ENCODE measurements at regions not wholly inside any gene's neighbourhood (a gene's known extent, or its start where the extent isn't known, plus 50 kb on each side); places are given as distances from the start of the nearest gene placed in this dataset.

DNA sequence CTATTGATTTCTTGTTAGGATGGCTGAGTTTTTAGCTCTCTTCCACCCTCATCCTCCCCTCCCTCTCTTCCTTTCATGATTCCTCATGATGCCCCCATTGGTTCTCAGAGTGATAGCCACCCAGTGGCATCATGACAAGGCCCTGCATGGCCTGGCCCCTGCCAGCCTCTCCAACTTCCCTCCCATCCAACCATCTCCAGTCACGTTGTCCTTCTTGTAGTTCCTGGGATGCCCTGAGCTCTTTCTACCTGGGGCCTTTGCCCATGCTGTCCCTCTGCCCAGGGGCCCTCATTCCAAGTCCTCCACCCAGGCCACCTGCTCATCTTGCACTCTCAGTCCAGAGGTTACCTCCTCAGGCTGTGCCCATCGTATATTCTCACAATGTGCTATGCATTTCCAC lies 247.5 kb downstream of the TFCP2L1 start:
- no peak overlapping the region for H3K4me3 Mint-ChIP-seq
- H3K27ac Mint-ChIP-seq: no peak overlapping the region
- ATAC-seq: peak; percentile 22 to 32
- no peak for DNase-seq (ENCODE audit: low spot score)
- H3K9me3 Mint-ChIP-seq: no peaks in the 10 kb centered on the region
- H3K4me1 Mint-ChIP-seq (ENCODE audit: low read depth in 2 of 2): no peaks in the 10 kb centered on the region
- no peaks in the 10 kb centered on the region for H3K36me3 Mint-ChIP-seq
- peaks cover 0 to 8% of the 10 kb centered on the region in 2 donors for H3K27me3 Mint-ChIP-seq

DNA sequence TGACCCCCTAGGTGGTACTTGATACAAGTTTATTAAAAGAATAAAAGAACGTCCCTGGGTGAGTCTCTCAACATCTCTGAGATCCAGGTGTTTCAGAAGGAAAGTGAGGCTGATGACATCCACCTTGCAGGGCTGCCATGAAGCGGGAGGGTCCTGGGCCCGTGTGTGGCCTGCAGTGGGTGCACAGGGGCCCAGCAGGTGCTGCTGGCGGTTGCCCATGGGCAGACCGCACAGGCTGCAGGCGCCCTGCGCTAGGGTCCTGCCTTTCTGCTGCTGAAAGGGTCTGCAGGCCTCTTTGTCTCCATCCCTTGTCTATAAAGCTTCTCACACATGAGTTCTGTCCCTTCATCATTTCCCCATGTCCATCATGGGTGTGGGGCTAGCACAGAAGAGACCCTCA lies 247.0 kb downstream of the TFCP2L1 start:
- H3K36me3 Mint-ChIP-seq: no peaks in the 10 kb centered on the region
- no peaks in the 10 kb centered on the region for H3K4me1 Mint-ChIP-seq (ENCODE audit: low read depth in 2 of 2)
- H3K4me3 Mint-ChIP-seq: no peak overlapping the region
- ATAC-seq (peak; percentile 2 to 14), DNase-seq (ENCODE audit: low spot score) (no peak)
- no peaks in the 10 kb centered on the region for H3K9me3 Mint-ChIP-seq
- peaks cover 0 to 8% of the 10 kb centered on the region in 2 donors for H3K27me3 Mint-ChIP-seq
- no peak overlapping the region for H3K27ac Mint-ChIP-seq

DNA sequence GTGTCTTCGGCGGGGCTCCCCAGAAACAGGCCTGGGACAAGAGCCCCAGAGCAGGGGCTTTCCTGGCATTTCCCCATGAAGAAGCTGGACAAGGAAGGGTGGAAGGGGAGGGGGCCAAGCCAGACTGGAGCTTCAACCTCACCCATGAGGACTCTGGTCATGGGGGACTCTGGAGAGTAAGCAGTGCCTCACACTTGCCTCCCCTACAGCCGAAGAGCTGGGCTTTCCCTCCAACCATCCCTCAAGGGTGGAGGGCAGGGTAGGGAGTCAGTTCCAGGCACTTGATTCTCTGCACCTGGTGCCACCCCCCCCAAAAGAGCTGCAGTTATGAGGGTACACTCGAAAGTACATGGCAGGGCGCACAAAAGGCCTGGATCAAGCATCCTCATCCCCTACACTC lies 246.6 kb downstream of the TFCP2L1 start:
- H3K27ac Mint-ChIP-seq: no peak overlapping the region
- no peaks in the 10 kb centered on the region for H3K4me1 Mint-ChIP-seq (ENCODE audit: low read depth in 2 of 2)
- no peaks in the 10 kb centered on the region for H3K36me3 Mint-ChIP-seq
- ATAC-seq (no peak), DNase-seq (ENCODE audit: low spot score) (no peak)
- H3K4me3 Mint-ChIP-seq: no peak overlapping the region
- H3K27me3 Mint-ChIP-seq: peaks cover 0 to 8% of the 10 kb centered on the region in 2 donors
- no peaks in the 10 kb centered on the region for H3K9me3 Mint-ChIP-seq

DNA sequence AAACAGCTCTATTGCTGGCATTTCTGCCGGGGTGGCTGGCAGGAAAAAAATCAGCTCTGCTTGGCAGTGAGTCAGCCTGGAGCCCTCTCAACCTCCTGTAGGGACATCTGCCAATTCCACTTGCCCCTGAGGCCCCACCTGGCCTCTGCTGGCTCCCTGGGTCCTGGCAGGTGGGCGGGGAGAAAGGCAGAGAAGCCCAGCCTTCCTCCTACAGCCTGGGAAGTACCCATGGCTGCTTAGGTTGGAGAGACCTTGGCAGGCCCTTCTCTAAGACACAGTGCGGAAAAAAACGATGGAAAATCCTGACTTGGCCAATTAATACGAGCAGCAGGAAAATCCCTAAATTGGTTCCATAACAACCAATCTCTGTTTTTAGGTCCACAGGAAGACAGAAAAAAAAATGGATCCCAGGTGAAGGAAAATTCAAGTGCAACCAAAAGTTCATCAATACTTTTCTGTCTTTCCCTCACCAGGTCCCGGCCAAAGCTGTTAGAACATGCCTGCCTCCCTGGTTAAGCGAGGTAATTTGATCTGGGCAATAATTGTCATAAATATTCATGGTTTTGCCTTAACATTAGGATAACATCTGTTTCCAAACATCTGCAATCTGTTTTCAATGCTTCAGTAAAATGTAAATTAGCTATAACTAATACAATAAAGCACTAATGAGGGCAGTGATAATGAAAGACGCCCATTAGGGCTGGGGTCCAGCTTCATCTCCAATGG lies 245.9 kb downstream of the TFCP2L1 start:
- peaks cover 0 to 8% of the 10 kb centered on the region in 2 donors for H3K27me3 Mint-ChIP-seq
- DNase-seq (ENCODE audit: low spot score) (no peak), ATAC-seq (no peak)
- H3K4me1 Mint-ChIP-seq (ENCODE audit: low read depth in 2 of 2): no peaks in the 10 kb centered on the region
- no peaks in the 10 kb centered on the region for H3K36me3 Mint-ChIP-seq
- H3K9me3 Mint-ChIP-seq: no peaks in the 10 kb centered on the region
- no peak overlapping the region for H3K4me3 Mint-ChIP-seq
- no peak overlapping the region for H3K27ac Mint-ChIP-seq

DNA sequence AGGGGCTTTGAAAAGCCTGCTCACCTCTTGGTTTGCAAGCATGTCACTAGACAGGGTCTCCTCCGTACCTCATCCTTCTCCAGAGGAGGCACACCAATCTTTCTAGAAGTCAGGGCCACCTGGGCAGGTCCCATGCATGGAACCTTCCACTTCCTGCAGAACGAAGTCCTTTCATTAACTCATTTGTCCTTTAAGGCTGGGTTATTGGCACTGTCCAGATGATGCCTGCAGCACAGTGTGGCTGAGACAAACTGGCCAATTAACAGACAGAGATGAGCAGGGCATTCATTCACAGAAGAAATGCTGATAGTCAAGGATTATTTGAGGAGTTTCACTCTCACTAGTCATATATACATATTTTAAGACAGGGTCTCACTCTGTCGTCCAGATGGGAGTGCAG lies 245.3 kb downstream of the TFCP2L1 start:
- DNase-seq (ENCODE audit: low spot score): no peak
- Mint-ChIP-seq H3K27ac (no peak overlapping the region), H3K4me1 (ENCODE audit: low read depth in 2 of 2) (no peaks in the 10 kb centered on the region), H3K36me3 (no peaks in the 10 kb centered on the region), H3K9me3 (no peaks in the 10 kb centered on the region), H3K4me3 (no peak overlapping the region), H3K27me3 (peaks cover 0 to 8% of the 10 kb centered on the region in 2 donors)
- no peak for ATAC-seq

DNA sequence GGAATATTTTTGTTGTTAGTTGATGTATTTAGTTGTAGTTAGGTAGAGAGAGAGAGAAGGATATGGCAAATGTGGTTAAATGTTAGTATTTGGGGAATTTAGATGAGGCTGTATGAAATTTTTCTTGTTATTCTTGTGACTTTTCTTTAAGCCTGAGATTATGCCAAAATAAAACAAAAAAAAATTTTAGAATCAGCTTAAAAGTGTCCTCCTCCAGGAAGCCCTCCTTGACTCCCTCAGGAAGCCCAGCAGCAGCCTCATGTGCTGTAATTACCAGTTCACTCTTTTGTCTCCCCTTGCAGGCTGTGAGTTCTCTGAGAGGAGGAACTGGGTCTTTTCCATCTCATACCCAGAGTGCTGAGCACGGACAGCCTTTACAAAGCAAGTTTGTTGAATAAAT lies 243.5 kb downstream of the TFCP2L1 start:
- DNase-seq (ENCODE audit: low spot score): no peak
- H3K4me3 Mint-ChIP-seq: no peak overlapping the region
- no peaks in the 10 kb centered on the region for H3K4me1 Mint-ChIP-seq (ENCODE audit: low read depth in 2 of 2)
- H3K27ac Mint-ChIP-seq: no peak overlapping the region
- H3K27me3 Mint-ChIP-seq: peaks cover 0 to 8% of the 10 kb centered on the region in 2 donors
- no peaks in the 10 kb centered on the region for H3K9me3 Mint-ChIP-seq
- no peak for ATAC-seq
- H3K36me3 Mint-ChIP-seq: no peaks in the 10 kb centered on the region

DNA sequence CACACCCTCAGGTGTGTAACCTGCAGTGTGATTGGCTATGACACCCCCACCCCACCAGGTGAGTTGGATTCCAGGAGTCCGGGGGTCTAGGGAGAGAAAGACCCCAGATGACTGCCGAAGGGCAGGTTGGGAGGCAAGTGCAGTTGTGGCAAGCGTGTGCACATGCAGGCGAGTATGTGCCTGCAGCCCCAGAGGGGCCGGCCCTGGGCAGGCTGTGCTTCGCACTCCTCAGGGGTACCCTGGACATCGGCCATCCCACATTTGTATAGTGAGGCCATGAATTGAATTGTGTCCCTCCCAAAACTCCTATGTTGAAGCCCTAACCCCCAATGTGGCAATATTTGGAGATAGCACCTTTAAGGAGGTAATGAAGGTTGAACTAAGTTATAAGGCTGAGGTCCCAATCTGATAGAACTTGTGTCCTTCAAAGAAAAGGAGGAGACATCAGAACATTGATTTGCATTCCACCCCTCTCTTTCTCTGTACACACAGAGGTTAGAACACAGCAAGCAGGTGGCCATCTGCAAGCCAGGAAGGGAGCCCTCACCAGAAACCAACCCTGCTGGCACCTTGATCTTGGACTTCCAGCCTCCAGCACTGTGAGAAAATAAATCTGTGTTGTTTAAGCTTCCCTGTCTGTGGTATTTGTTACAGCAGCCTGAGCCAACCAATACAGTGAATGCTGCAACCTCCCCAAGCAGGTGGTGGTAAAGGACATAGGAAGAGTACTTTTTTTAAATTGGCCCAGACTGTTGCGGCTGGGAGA lies 241.8 kb downstream of the TFCP2L1 start:
- H3K36me3 Mint-ChIP-seq: no peaks in the 10 kb centered on the region
- H3K4me3 Mint-ChIP-seq: no peak overlapping the region
- H3K4me1 Mint-ChIP-seq (ENCODE audit: low read depth in 2 of 2): no peaks in the 10 kb centered on the region
- no peak overlapping the region for H3K27ac Mint-ChIP-seq
- no peak for DNase-seq (ENCODE audit: low spot score)
- no peak for ATAC-seq
- no peaks in the 10 kb centered on the region for H3K9me3 Mint-ChIP-seq
- H3K27me3 Mint-ChIP-seq: no peaks in the 10 kb centered on the region

DNA sequence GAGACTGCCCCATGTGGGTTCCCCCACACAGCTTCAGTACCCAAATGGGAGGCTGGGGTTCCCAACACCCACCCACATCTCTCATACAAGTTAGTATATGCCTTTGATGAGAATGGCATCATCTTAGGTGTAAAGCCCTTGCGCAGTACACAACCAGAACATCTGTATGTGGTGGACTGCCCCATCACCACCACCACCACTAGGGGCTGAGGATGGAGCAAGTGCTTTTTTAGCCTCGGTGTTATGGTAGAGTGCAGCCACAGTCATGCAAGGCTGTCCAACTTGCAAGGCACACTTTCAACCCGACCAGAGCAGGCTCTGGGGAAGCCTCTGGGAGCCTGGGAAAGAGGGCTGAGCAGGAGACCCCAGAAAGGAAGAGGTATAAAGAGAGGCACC lies 241.2 kb downstream of the TFCP2L1 start:
- Mint-ChIP-seq H3K9me3 (no peaks in the 10 kb centered on the region), H3K4me1 (ENCODE audit: low read depth in 2 of 2) (no peaks in the 10 kb centered on the region), H3K27ac (no peak overlapping the region), H3K27me3 (no peaks in the 10 kb centered on the region), H3K4me3 (no peak overlapping the region), H3K36me3 (no peaks in the 10 kb centered on the region)
- ATAC-seq (no peak), DNase-seq (ENCODE audit: low spot score) (no peak)

DNA sequence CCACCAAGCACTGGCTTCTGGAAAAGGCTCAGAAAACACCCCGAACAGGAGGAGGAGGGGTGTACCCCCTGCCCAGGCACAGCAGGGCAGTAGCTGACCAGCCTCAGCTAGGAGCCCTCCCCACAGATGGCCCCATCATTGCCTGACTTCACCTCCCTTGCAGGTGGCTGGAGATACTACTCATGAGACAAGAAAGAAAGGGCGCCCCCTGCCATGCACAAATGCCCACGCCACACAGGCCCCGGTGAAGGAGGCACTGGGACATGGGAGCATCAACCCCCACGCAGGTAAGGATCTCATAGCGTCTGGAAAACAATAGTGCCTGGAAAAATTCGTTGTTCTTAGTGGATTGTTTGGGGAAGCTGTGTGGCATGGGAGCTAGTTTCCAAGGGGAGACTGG lies 240.6 kb downstream of the TFCP2L1 start:
- DNase-seq (ENCODE audit: low spot score) (no peak), ATAC-seq (no peak)
- Mint-ChIP-seq H3K9me3 (no peaks in the 10 kb centered on the region), H3K4me1 (ENCODE audit: low read depth in 2 of 2) (no peaks in the 10 kb centered on the region), H3K27ac (no peak overlapping the region), H3K4me3 (no peak overlapping the region), H3K27me3 (no peaks in the 10 kb centered on the region), H3K36me3 (no peaks in the 10 kb centered on the region)

DNA sequence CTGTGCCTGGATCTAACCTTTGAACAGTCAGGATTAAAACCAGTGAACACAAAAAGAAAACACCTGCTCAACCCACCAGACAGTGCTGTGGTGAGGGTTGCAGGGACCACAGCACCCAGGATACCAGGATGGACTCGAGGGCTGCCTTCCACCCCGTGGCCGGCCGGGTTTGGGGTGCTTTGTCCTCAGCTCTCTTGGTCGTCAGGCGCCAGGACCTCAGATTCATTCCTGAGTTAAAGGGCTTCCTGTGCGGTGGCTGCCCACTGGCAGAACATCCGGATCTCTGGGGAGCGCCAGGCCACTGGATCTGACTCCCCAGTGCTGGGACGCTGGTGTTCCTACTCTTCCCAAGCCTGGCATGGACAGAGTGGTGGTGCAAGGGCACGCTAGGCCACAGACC lies 239.8 kb downstream of the TFCP2L1 start:
- DNase-seq (ENCODE audit: low spot score): no peak
- no peaks in the 10 kb centered on the region for H3K36me3 Mint-ChIP-seq
- no peaks in the 10 kb centered on the region for H3K4me1 Mint-ChIP-seq (ENCODE audit: low read depth in 2 of 2)
- no peaks in the 10 kb centered on the region for H3K27me3 Mint-ChIP-seq
- no peak overlapping the region for H3K27ac Mint-ChIP-seq
- no peaks in the 10 kb centered on the region for H3K9me3 Mint-ChIP-seq
- no peak for ATAC-seq
- H3K4me3 Mint-ChIP-seq: no peak overlapping the region

DNA sequence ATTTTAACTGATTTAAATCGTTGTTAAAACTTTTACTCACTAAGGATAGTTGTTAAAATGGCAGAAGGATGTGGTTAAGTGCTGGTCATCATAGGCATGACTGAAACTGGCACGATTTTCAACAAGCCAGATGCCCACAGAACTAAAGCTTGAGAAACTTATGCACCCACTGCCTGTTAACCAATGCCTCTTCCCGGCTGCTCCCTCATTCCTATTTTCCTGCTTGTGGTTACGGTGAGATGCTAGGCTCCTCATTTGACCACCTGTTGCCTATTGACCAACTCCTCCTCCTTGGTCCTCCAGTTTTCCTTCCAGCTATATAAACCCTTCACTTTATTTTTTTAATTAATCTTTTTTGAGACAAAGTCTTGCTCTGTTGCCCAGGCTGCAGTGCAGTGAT lies 238.7 kb downstream of the TFCP2L1 start:
- Mint-ChIP-seq H3K36me3 (no peaks in the 10 kb centered on the region), H3K4me3 (no peak overlapping the region), H3K27ac (no peak overlapping the region), H3K27me3 (no peaks in the 10 kb centered on the region), H3K9me3 (no peaks in the 10 kb centered on the region), H3K4me1 (ENCODE audit: low read depth in 2 of 2) (no peaks in the 10 kb centered on the region)
- no peak for DNase-seq (ENCODE audit: low spot score)
- ATAC-seq: no peak

DNA sequence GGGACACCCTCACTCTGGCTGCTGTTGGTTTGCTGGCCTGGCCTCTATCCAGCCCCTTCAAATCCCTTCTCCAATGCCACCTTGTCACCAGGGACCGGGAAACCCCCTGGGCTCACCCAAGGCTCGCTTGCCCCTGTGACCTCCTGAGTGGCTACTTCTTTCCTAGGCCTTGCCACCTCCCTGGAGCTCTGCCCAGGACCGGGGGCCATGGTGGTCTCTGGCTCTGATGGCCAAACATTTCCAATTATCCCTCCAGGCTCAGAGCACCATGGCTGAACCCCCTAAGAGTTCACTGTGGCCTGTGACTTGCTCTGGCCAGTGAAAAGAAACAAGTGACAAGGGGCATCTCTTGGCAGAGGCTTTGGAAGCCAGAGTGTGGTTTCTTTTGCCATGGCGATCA lies 237.6 kb downstream of the TFCP2L1 start:
- no peaks in the 10 kb centered on the region for H3K9me3 Mint-ChIP-seq
- no peaks in the 10 kb centered on the region for H3K4me1 Mint-ChIP-seq (ENCODE audit: low read depth in 2 of 2)
- DNase-seq (ENCODE audit: low spot score) (no peak), ATAC-seq (no peak)
- no peak overlapping the region for H3K27ac Mint-ChIP-seq
- no peak overlapping the region for H3K4me3 Mint-ChIP-seq
- H3K27me3 Mint-ChIP-seq: no peaks in the 10 kb centered on the region
- H3K36me3 Mint-ChIP-seq: no peaks in the 10 kb centered on the region

DNA sequence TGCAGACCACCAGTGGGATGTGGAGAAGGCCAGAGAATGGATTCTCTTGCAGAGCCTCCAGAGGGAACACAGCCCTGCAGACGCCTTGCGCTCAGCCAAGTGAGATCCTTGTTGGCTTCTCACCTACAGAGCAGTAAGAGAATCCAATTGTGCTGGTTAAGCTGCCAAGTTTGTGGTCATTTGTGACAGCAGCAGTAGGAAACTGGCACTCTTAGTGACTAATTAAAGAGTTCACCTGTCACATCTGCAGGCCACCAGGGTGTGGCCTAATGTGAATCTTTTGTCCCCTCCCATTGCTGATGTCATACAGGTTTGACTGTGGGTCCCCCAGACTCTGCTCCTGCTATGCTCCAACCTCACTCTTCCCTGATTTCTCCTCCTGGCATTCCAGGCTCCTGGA lies 235.9 kb downstream of the TFCP2L1 start:
- Mint-ChIP-seq H3K27me3 (no peaks in the 10 kb centered on the region), H3K9me3 (no peaks in the 10 kb centered on the region), H3K27ac (no peak overlapping the region), H3K36me3 (no peaks in the 10 kb centered on the region), H3K4me3 (no peak overlapping the region), H3K4me1 (ENCODE audit: low read depth in 2 of 2) (no peaks in the 10 kb centered on the region)
- ATAC-seq (no peak), DNase-seq (ENCODE audit: low spot score) (no peak)

DNA sequence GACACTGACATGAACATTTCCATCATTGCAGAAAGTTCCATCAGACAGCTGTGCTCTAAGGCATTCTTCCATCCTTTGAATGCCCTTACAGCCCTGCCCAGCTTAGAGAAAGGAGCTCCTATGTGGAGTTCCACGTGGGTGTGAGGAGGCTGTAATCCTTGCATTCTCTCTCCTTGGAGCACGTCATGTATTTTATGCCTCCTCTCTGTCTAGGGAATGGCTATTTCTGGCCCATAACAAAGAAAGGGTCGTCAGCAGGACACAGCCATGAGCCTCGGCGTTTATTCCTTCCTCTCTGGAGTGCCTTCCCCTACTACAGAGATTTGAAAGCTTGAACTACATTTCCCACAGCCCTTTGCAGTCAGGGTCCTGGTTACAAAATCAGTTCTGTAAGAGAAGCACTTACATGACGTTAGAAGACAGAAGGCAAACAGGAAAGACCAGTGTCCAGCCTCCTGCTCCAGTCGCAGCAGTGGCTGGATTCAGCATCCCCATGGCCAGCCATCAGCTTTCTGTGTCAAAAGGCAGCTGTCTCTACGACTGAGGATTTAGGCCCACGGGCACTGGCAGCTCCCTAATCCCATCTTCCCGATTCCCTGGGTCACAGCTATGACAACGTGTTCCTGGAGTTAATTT lies 234.9 kb downstream of the TFCP2L1 start:
- ATAC-seq (no peak), DNase-seq (ENCODE audit: low spot score) (no peak)
- Mint-ChIP-seq H3K4me3 (no peak overlapping the region), H3K4me1 (ENCODE audit: low read depth in 2 of 2) (no peaks in the 10 kb centered on the region), H3K27ac (no peak overlapping the region), H3K36me3 (no peaks in the 10 kb centered on the region), H3K27me3 (no peaks in the 10 kb centered on the region), H3K9me3 (no peaks in the 10 kb centered on the region)
